Inferior parietal cortex (tissue), 1 donor: ENCODE measurements at regions not wholly inside any gene's neighbourhood (a gene's known extent, or its start where the extent isn't known, plus 50 kb on each side); places are given as distances from the start of the nearest gene placed in this dataset.
"Not testable (repeated sequence)": the region's sequence is repeated elsewhere in the genome, so short reads cannot be mapped to it uniquely, and the experiment has no call there.

Experiments used
- DNase-seq: peaks from one replicate; pipeline ENCODE4 v3.0.0-alpha.2; 2016; ENCODE audit errors: extremely low spot score

- peak; percentile 53 for DNase-seq
These were observed 126.3 kb upstream of the EMCN start for GRCh38 chr4:100644150-100644549.

- no peak for DNase-seq
These were observed 123.5 kb upstream of the EMCN start for GRCh38 chr4:100641336-100641735.

GRCh38 chr4:100635899-100636298, 118.1 kb upstream of the EMCN start:
- DNase-seq, result no peak

- DNase-seq, result no peak
These were observed 115.4 kb upstream of the EMCN start for GRCh38 chr4:100633269-100633668.

GRCh38 chr4:100632163-100632562, 114.3 kb upstream of the EMCN start:
- DNase-seq, result no peak

GRCh38 chr4:100631281-100631968, 113.6 kb upstream of the EMCN start:
- no peak for DNase-seq

- DNase-seq, result no peak
These were observed 112.5 kb upstream of the EMCN start for GRCh38 chr4:100630341-100630740.

GRCh38 chr4:100609810-100610209, 92.0 kb upstream of the EMCN start:
- DNase-seq, result no peak

GRCh38 chr4:100608651-100609050, 90.8 kb upstream of the EMCN start:
- DNase-seq, result not testable (repeated sequence)

- no peak for DNase-seq
These were observed 87.3 kb upstream of the EMCN start for GRCh38 chr4:100605144-100605543.

- no peak for DNase-seq
These were observed 76.1 kb upstream of the EMCN start for GRCh38 chr4:100593935-100594334.

- DNase-seq, result no peak
These were observed 73.5 kb upstream of the EMCN start for GRCh38 chr4:100591161-100591876.

- peak; percentile 25 for DNase-seq
These were observed 72.5 kb upstream of the EMCN start for GRCh38 chr4:100590325-100590724.

GRCh38 chr4:100588076-100588475, 70.3 kb upstream of the EMCN start:
- DNase-seq, result no peak

- DNase-seq, result no peak
These were observed 64.3 kb upstream of the EMCN start for GRCh38 chr4:100582146-100582545.

- DNase-seq, result peak; percentile 49
These were observed 63.5 kb upstream of the EMCN start for GRCh38 chr4:100581337-100581736.

GRCh38 chr4:100576570-100576969, 58.7 kb upstream of the EMCN start:
- no peak for DNase-seq

- DNase-seq, result peak; percentile 61
These were observed 56.8 kb upstream of the EMCN start for GRCh38 chr4:100574607-100575006.

GRCh38 chr4:100569196-100569595, 51.4 kb upstream of the EMCN start:
- no peak for DNase-seq
